ENCODE measurements at regions not wholly inside any gene's neighbourhood (a gene's known extent, or its start where the extent isn't known, plus 50 kb on each side); places are given as distances from the start of the nearest gene placed in this dataset.

- TF ChIP-seq CTCF (IDR thresholded peaks at IDR 0.05 in 8 of 11, conservative IDR thresholded peaks at IDR 0.05 in 3 of 11) = no peak
- no peak for TF ChIP-seq POLR2AphosphoS5 (IDR thresholded peaks at IDR 0.05)
Measured at GRCh38 chr11:16615480-16615879, 123.0 kb upstream of the C11orf58 start.

Data from spleen (tissue), 7 donors.